Activated CD4-positive, alpha-beta T cell treated with anti-CD3 and anti-CD28 coated beads, Interleukin-2, Interleukin-6, amounts not matched to agents 100 ng/mL and 50 ng/mL, durations not matched to agents 16 hours and 8 hours (primary cell): ENCODE measurements at regions not wholly inside any gene's neighbourhood (a gene's known extent, or its start where the extent isn't known, plus 50 kb on each side); places are given as distances from the start of the nearest gene placed in this dataset.
"Not testable (repeated sequence)": the region's sequence is repeated elsewhere in the genome, so short reads cannot be mapped to it uniquely, and the experiment has no call there.

ENCODE experiments used
- DNase-seq: peaks from one replicate; pipeline ENCODE4 v3.0.0-alpha.2; 2020

- not testable (repeated sequence) for DNase-seq
These were observed 95.1 kb upstream of the FRMD4B start for GRCh38 chr3:69480986-69481385.

- DNase-seq = no peak
These were observed 88.3 kb upstream of the FRMD4B start for GRCh38 chr3:69474186-69474585.

GRCh38 chr3:69472093-69472492, 86.2 kb upstream of the FRMD4B start:
- no peak for DNase-seq

- DNase-seq = no peak
These were observed 77.6 kb upstream of the FRMD4B start for GRCh38 chr3:69463531-69463930.

GRCh38 chr3:69462826-69463100, 76.9 kb upstream of the FRMD4B start:
- no peak for DNase-seq

GRCh38 chr3:69462022-69462825, 76.3 kb upstream of the FRMD4B start:
- no peak for DNase-seq

- DNase-seq = no peak
These were observed 74.1 kb upstream of the FRMD4B start for GRCh38 chr3:69460034-69460433.

GRCh38 chr3:69458803-69459365, 73.0 kb upstream of the FRMD4B start:
- DNase-seq = no peak

- DNase-seq = no peak
These were observed 70.7 kb upstream of the FRMD4B start for GRCh38 chr3:69456631-69457030.

- no peak for DNase-seq
These were observed 68.4 kb upstream of the FRMD4B start for GRCh38 chr3:69454204-69454787.

GRCh38 chr3:69452295-69452694, 66.4 kb upstream of the FRMD4B start:
- no peak for DNase-seq

GRCh38 chr3:69451594-69451993, 65.7 kb upstream of the FRMD4B start:
- DNase-seq = no peak

- no peak for DNase-seq
These were observed 63.0 kb upstream of the FRMD4B start for GRCh38 chr3:69448877-69449276.

GRCh38 chr3:69446402-69447072, 60.6 kb upstream of the FRMD4B start:
- no peak for DNase-seq

GRCh38 chr3:69445498-69445897, 59.6 kb upstream of the FRMD4B start:
- DNase-seq = no peak

- no peak for DNase-seq
These were observed 59.1 kb upstream of the FRMD4B start for GRCh38 chr3:69445024-69445423.

- DNase-seq = no peak
These were observed 57.6 kb upstream of the FRMD4B start for GRCh38 chr3:69443457-69443920.

- DNase-seq = peak; percentile 48
These were observed 57.0 kb upstream of the FRMD4B start for GRCh38 chr3:69442771-69443311.

GRCh38 chr3:69441732-69442131, 55.8 kb upstream of the FRMD4B start:
- DNase-seq = no peak

- no peak for DNase-seq
These were observed 55.2 kb upstream of the FRMD4B start for GRCh38 chr3:69441040-69441439.

GRCh38 chr3:69439643-69440270, 53.9 kb upstream of the FRMD4B start:
- peak; percentile 46 for DNase-seq

- DNase-seq = no peak
These were observed 52.6 kb upstream of the FRMD4B start for GRCh38 chr3:69438476-69438875.
